Endothelial cell (in vitro differentiated cells): ENCODE measurements at regions not wholly inside any gene's neighbourhood (a gene's known extent, or its start where the extent isn't known, plus 50 kb on each side); places are given as distances from the start of the nearest gene placed in this dataset.

ENCODE experiments used
- DNase-seq: peaks from one replicate; pipeline ENCODE4 v3.0.0; 2021; ENCODE audit warnings: low spot score
- H3K27ac Mint-ChIP-seq: one replicate; pipeline ENCODE4 v1.8.0; 2021; ENCODE audit warnings: mixed read lengths, inconsistent platforms; ENCODE audit not compliant: unreplicated experiment
- H3K27me3 Mint-ChIP-seq: one replicate; pipeline ENCODE4 v1.8.0; 2021; ENCODE audit warnings: mild to moderate bottlenecking, moderate library complexity, mixed read lengths, inconsistent platforms; ENCODE audit not compliant: unreplicated experiment
- H3K36me3 Mint-ChIP-seq: one replicate; pipeline ENCODE4 v1.8.0; 2021; ENCODE audit warnings: mild to moderate bottlenecking, low read depth, mixed read lengths, inconsistent platforms; ENCODE audit not compliant: unreplicated experiment
- H3K4me1 Mint-ChIP-seq: one replicate; pipeline ENCODE4 v1.8.0; 2021; ENCODE audit warnings: mild to moderate bottlenecking, mixed read lengths, inconsistent platforms; ENCODE audit not compliant: unreplicated experiment
- H3K4me3 Mint-ChIP-seq: one replicate; pipeline ENCODE4 v1.8.0; 2021; ENCODE audit warnings: mild to moderate bottlenecking, mixed read lengths, inconsistent platforms; ENCODE audit not compliant: unreplicated experiment
- H3K9me3 Mint-ChIP-seq: one replicate; pipeline ENCODE4 v1.8.0; 2021; ENCODE audit warnings: mixed read lengths, inconsistent platforms; ENCODE audit not compliant: unreplicated experiment
- TF ChIP-seq, protein P1 (sequence below): fragments of 200-600 bp; sonication (generic); IDR thresholded peaks from one replicate; pipeline ENCODE4 v1.5.0; 2021; ENCODE audit warnings: antibody characterized with exemption; ENCODE audit not compliant: unreplicated experiment

DNA sequence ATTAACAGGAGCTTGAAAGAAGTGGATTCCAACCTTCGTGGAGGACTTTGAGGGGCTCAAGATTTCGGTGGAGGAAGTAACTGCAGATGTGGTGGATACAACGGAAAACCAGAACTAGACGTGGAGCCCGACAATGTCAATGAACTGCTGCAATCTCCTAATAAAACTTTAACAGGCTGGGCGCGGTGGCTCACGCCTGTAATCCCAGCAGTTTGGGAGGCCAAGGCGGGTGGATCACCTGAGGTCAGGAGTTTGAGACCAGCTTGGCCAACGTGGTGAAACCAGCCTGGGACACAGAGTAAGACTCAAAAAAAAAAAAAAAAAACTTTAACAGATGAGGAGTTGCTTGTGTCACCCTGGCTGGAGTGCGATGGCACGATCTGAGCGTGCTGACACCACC, 477.8 kb upstream of the MKI67 start:
- Mint-ChIP-seq H3K36me3 (no peaks in the 10 kb centered on the region), H3K4me3 (no peak overlapping the region), H3K9me3 (no peaks in the 10 kb centered on the region), H3K27me3 (peaks cover 5% of the 10 kb centered on the region), H3K4me1 (peaks cover 26% of the 10 kb centered on the region), H3K27ac (no peak overlapping the region)
- no peak for DNase-seq
- TF ChIP-seq, protein P1, sequence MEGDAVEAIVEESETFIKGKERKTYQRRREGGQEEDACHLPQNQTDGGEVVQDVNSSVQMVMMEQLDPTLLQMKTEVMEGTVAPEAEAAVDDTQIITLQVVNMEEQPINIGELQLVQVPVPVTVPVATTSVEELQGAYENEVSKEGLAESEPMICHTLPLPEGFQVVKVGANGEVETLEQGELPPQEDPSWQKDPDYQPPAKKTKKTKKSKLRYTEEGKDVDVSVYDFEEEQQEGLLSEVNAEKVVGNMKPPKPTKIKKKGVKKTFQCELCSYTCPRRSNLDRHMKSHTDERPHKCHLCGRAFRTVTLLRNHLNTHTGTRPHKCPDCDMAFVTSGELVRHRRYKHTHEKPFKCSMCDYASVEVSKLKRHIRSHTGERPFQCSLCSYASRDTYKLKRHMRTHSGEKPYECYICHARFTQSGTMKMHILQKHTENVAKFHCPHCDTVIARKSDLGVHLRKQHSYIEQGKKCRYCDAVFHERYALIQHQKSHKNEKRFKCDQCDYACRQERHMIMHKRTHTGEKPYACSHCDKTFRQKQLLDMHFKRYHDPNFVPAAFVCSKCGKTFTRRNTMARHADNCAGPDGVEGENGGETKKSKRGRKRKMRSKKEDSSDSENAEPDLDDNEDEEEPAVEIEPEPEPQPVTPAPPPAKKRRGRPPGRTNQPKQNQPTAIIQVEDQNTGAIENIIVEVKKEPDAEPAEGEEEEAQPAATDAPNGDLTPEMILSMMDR, result no peak

GRCh38 chr10:128605180-128605579, 479.0 kb upstream of the MKI67 start:
- Mint-ChIP-seq H3K4me1 (peaks cover 18% of the 10 kb centered on the region), H3K36me3 (no peaks in the 10 kb centered on the region), H3K27me3 (peaks cover 5% of the 10 kb centered on the region), H3K4me3 (no peak overlapping the region), H3K27ac (no peak overlapping the region), H3K9me3 (no peaks in the 10 kb centered on the region)
- TF ChIP-seq, protein P1, result no peak
- DNase-seq, result no peak

GRCh38 chr10:128606055-128606454, 479.8 kb upstream of the MKI67 start:
- no peaks in the 10 kb centered on the region for H3K9me3 Mint-ChIP-seq

GRCh38 chr10:128608791-128609190, 482.6 kb upstream of the MKI67 start:
- Mint-ChIP-seq H3K27ac (no peak overlapping the region), H3K4me1 (peaks cover 16% of the 10 kb centered on the region), H3K36me3 (no peaks in the 10 kb centered on the region), H3K9me3 (no peaks in the 10 kb centered on the region), H3K4me3 (peak overlapping the region; percentile 31), H3K27me3 (peaks cover 5% of the 10 kb centered on the region)
- DNase-seq, result no peak
- TF ChIP-seq, protein P1, result no peak

More at GRCh38 chr10:128606055-128606454, 479.8 kb upstream of the MKI67 start:
- Mint-ChIP-seq H3K27me3 (peaks cover 7% of the 10 kb centered on the region), H3K36me3 (no peaks in the 10 kb centered on the region), H3K4me1 (peaks cover 16% of the 10 kb centered on the region), H3K4me3 (no peak overlapping the region), H3K27ac (no peak overlapping the region)
- no peak for DNase-seq
- TF ChIP-seq, protein P1, result no peak

GRCh38 chr10:128609460-128609859, 483.2 kb upstream of the MKI67 start:
- Mint-ChIP-seq H3K4me1 (peaks cover 16% of the 10 kb centered on the region), H3K27ac (no peak overlapping the region), H3K4me3 (no peak overlapping the region), H3K27me3 (peaks cover 5% of the 10 kb centered on the region), H3K9me3 (no peaks in the 10 kb centered on the region), H3K36me3 (no peaks in the 10 kb centered on the region)
- TF ChIP-seq, protein P1, result no peak
- DNase-seq, result no peak
